ENCODE measurements at regions not wholly inside any gene's neighbourhood (a gene's known extent, or its start where the extent isn't known, plus 50 kb on each side); places are given as distances from the start of the nearest gene placed in this dataset.

DNA sequence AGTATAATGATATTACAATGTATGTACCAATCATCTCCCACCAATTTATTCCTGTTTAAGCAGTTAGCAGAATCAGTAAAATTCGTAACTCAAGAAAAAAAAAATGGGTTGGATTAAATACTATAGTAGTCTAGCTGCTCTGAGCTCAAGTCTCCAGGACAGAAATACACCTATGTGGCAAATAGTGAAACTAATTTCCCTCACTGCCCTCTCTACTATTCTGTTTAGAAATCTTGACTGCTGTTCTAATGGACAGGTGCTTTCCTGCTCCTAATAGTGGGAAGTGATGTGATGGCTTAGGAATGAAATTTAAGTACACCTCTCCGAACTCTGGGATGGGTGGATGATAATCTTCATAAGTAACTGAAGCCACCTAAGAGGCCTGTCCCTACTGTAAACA is 175.7 kb downstream of the KCNJ2 start:
- TF ChIP-seq, protein P1, sequence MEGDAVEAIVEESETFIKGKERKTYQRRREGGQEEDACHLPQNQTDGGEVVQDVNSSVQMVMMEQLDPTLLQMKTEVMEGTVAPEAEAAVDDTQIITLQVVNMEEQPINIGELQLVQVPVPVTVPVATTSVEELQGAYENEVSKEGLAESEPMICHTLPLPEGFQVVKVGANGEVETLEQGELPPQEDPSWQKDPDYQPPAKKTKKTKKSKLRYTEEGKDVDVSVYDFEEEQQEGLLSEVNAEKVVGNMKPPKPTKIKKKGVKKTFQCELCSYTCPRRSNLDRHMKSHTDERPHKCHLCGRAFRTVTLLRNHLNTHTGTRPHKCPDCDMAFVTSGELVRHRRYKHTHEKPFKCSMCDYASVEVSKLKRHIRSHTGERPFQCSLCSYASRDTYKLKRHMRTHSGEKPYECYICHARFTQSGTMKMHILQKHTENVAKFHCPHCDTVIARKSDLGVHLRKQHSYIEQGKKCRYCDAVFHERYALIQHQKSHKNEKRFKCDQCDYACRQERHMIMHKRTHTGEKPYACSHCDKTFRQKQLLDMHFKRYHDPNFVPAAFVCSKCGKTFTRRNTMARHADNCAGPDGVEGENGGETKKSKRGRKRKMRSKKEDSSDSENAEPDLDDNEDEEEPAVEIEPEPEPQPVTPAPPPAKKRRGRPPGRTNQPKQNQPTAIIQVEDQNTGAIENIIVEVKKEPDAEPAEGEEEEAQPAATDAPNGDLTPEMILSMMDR (IDR thresholded peaks at IDR 0.05) = no peak
- TF ChIP-seq POLR2A (IDR thresholded peaks at IDR 0.05) (no peak), POLR2AphosphoS5 (IDR thresholded peaks at IDR 0.05) (no peak)
